Neural progenitor cell (in vitro differentiated cells): ENCODE measurements at regions not wholly inside any gene's neighbourhood (a gene's known extent, or its start where the extent isn't known, plus 50 kb on each side); places are given as distances from the start of the nearest gene placed in this dataset.

Experiments used
- CTCF ChIP-seq: fragments of 200-600 bp; sonication (generic); IDR thresholded peaks from 2 replicates; pipeline ENCODE4 v1.5.1; 2017; ENCODE audit warnings: antibody characterized with exemption, mild to moderate bottlenecking
- EZH2 ChIP-seq: fragments of 200-600 bp; sonication (generic); IDR thresholded peaks from 2 replicates; pipeline ENCODE4 v1.6.1; 2017; ENCODE audit warnings: antibody characterized with exemption, mild to moderate bottlenecking, moderate library complexity

- TF ChIP-seq CTCF (no peak), EZH2 (no peak)
Observed at GRCh38 chr22:48629631-48630432, 1197.8 kb downstream of the BRD1 start.
